ENCODE measurements at regions not wholly inside any gene's neighbourhood (a gene's known extent, or its start where the extent isn't known, plus 50 kb on each side); places are given as distances from the start of the nearest gene placed in this dataset.
A peak's percentile ranks its signal among the peaks of the same experiment; 100 is the strongest.

DNA sequence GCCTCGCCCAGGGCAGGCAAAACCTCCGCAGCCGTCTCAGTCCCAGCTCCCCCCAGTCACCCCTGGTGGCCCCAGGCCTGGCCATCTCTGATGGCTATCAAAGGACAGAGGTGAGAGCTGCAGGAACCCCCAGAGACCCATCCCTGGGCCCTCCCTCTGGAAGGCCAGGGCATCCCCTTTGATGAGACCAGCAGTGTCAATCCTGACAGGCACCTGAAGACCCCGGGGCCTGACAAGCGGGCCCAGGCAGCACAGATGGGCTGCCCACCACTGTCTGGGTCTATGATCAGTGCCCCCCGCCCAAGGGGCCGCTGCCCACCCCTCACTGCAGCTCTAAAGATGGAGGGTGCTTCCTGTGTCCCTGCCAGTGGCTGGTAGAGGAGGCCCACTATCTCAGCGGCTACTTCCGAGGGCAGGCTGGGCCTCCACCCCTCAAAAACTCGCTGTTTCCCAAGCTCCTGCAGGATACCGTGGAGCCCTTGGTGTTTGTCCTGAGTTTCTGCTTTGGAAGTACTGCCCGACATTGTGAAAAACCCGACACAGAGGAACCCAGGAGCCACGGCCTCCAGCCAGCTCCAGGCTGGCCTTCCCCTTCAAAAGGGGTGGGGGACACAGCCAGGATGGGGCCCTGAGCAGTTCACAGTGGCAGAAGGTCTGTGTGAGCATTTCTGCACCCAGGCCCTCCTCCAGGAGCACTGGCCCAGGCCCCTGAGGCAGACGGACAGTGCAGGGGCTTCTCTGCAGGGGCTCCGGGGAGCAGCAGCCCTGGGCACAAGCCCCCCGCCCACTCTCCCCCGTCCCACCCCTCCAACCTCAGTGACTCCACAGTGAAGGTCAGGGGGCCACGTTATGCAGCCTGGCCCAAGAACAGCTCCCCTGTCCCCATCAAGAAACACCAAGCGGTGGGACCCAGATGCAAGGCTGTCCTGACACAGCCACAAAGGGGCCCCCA is 99.2 kb downstream of the PDGFA start:
- H3K36me3 Mint-ChIP-seq: peaks cover 5% of the 10 kb centered on the region

DNA sequence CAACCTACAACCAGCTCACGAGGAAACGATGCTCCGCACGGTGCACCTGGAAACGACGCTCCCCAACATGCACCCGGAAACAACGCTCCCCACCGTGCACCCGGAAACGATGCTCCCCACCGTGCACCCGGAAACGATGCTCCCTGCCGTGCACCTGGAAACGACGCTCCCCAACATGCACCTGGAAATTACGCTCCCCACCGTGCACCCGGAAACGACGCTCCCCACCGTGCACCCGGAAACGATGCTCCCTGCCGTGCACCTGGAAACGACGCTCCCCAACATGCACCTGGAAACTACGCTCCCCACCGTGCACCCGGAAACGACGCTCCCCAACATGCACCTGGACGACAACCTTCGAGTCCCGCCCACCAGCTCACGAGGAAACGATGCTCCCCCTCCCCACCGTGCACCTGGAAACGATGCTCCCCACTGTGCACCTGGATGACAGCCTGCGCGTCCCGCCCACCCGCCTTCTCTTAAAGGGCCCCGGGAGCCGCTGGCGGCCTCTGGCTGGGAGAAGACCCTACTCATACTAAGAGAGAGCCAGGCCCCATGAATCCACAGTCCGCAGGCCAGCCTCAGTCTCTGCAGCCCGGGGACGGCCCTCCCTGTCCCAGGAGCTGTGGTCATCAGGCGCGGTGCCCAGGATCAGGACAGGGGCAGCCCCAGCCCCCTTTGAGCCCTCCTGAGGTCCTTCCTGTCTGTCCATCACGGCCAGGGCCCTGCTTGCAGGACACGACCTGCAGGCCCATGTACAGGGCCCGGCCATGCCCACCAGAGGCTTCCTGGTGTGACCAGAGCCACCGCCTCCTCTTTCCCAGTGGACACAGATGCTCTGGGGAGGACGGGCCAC is 98.3 kb downstream of the PDGFA start:
- Mint-ChIP-seq H3K4me1 (ENCODE audit: low read depth in 2 of 2) (no peaks in the 10 kb centered on the region), H3K9me3 (peaks cover 2% of the 10 kb centered on the region), H3K27me3 (no peaks in the 10 kb centered on the region), H3K27ac (no peak overlapping the region), H3K4me3 (no peak overlapping the region), H3K36me3 (peaks cover 5% of the 10 kb centered on the region)
- no peak for ATAC-seq
- no peak for DNase-seq (ENCODE audit: low spot score)

More for the DNA sequence above, 99.2 kb downstream of the PDGFA start:
- H3K27ac Mint-ChIP-seq: no peak overlapping the region
- H3K4me3 Mint-ChIP-seq: no peak overlapping the region
- H3K4me1 Mint-ChIP-seq (ENCODE audit: low read depth in 2 of 2): no peaks in the 10 kb centered on the region
- ATAC-seq: no peak
- no peak for DNase-seq (ENCODE audit: low spot score)
- H3K27me3 Mint-ChIP-seq: no peaks in the 10 kb centered on the region
- peaks cover 2% of the 10 kb centered on the region for H3K9me3 Mint-ChIP-seq

DNA sequence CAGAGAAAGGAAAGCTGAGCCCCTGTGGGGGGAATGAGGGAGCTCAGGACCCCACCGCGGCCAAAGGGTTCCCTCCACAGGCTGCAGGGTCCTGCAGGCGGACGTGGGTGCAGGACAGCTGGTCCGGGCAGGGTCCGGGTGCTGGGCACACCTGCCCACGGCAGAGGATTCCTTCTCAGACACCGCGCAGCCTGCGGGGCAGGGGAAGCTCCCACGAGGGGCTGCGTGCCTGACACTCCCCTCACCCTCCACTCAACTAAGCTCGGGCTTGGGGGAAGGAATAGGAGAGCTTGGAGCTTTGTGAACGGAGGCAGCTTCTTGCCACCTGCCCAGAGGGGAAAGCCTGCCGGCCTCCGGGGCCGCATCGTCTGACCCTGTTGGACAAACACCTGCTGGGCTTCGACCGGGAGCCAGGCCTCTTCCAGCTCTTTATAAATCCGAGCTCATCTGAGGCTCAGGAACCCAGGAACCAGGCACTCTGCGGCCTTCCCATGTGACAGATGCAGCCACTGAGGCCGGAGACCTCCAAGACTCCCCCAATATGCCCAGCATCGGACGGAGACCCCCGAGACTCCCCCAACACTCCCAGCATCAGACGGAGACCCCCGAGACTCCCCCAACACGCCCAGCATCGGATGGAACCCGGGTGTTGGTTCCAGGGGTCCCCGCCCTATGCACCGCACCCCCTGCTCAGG is 97.3 kb downstream of the PDGFA start:
- Mint-ChIP-seq H3K4me1 (ENCODE audit: low read depth in 2 of 2) (no peaks in the 10 kb centered on the region), H3K9me3 (peaks cover 2% of the 10 kb centered on the region), H3K4me3 (no peak overlapping the region), H3K27ac (no peak overlapping the region), H3K27me3 (no peaks in the 10 kb centered on the region), H3K36me3 (peaks cover 5% of the 10 kb centered on the region)
- DNase-seq (ENCODE audit: low spot score): no peak
- ATAC-seq: no peak

DNA sequence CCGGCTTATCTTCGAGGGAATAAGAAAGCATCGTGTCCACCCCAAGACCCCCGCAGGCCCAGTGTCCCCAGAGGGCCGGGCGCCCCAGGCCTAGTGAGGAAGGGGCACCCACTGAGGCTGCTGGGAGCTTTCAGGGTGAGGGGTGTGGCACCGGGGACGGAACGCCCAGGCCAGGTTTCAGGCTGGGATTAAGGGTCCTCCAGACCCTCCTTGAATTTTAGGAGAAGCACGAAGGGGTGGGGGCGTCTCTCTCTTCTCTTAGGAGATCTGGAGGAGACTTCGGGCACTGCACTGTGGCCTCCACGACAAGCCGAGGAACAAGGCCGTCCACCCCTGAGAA is 96.8 kb downstream of the PDGFA start:
- Mint-ChIP-seq H3K36me3 (peaks cover 5% of the 10 kb centered on the region), H3K27me3 (no peaks in the 10 kb centered on the region), H3K4me3 (no peak overlapping the region), H3K27ac (no peak overlapping the region), H3K4me1 (ENCODE audit: low read depth in 2 of 2) (no peaks in the 10 kb centered on the region), H3K9me3 (peaks cover 2% of the 10 kb centered on the region)
- DNase-seq (ENCODE audit: low spot score) (no peak), ATAC-seq (no peak)

DNA sequence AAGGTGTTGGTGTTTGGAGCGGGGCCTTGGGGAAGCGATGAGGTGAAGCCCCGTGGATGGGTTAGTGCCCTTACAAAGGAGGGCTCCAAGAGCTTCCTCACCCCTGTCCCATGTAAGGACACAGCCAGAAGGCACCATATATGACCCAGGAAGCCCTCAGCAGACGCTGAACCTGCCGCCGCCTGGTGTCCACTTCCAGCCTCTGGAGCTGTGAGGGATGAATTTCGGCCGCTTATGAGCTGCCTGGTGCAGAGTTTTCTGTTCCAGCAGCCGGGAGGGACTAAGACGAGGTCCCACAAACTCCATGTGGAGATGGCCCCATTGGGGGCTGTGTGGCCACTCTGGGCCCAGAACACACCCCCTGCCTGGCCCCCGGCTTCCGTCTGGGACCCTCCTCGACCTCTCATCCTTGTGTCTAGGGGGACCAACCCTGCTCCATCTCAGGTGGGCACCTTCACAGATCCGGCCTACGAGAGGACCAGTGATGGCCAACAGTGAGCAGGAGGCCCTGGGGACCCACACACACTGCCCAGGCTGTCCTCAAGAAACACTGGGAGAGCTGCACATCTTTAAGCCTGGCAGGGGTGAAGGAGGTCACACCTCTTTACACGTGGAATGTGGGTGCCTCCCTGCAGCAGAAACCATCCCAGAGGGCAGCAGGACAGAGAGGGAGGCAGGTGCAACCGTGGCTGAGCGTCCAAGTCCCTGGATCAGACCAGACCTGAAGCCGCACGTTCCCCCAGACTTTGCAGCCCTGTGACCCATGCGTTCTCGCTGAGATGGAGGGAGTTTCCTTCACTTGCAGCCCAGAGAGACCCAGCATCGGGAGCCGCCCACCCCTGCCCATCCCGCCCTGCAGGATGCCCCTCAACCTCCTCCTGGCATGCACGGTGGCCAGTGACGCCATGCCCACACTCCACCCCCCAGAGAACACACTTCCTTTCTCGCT is 96.1 kb downstream of the PDGFA start:
- ATAC-seq (peak in 1 of 2 donors; percentile 11), DNase-seq (ENCODE audit: low spot score) (no peak)
- Mint-ChIP-seq H3K9me3 (no peaks in the 10 kb centered on the region), H3K27me3 (no peaks in the 10 kb centered on the region), H3K27ac (no peak overlapping the region), H3K36me3 (no peaks in the 10 kb centered on the region), H3K4me1 (ENCODE audit: low read depth in 2 of 2) (no peaks in the 10 kb centered on the region), H3K4me3 (no peak overlapping the region)

DNA sequence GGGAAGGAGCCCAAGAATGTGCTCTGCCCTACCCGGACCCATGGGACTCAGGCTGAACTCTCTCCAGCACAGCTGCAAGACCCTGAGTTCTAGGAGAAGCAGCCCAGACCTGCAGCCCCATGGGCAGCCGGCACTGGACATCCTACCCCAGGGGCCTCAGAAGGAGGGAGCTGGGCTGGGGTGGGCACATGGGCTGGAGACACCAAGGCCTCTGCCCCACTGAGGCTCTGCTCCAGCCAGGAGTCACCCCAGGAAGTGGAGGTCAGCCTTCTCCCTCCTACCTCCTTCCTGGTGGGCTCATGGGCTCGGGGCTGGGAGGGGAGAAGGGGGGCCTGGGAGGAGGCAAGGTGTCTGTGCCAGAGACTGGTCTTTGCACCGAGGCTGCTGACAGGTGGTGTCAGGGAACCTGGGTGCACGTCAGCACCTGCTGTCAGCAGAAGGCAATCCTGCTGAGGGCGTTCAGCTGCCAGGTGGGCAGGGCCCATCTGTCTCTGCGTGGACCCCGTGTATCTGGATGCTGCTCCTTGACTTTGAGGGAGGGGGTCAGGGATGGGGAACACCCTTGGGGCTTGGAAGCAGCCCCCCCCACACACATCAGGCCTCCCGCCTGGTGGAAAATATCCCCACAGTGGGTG is 95.2 kb downstream of the PDGFA start:
- ATAC-seq (peak in 1 of 2 donors; percentile 26), DNase-seq (ENCODE audit: low spot score) (no peak)
- no peak overlapping the region for H3K4me3 Mint-ChIP-seq
- no peaks in the 10 kb centered on the region for H3K36me3 Mint-ChIP-seq
- H3K27ac Mint-ChIP-seq: no peak overlapping the region
- no peaks in the 10 kb centered on the region for H3K27me3 Mint-ChIP-seq
- H3K4me1 Mint-ChIP-seq (ENCODE audit: low read depth in 2 of 2): no peaks in the 10 kb centered on the region
- no peaks in the 10 kb centered on the region for H3K9me3 Mint-ChIP-seq

DNA sequence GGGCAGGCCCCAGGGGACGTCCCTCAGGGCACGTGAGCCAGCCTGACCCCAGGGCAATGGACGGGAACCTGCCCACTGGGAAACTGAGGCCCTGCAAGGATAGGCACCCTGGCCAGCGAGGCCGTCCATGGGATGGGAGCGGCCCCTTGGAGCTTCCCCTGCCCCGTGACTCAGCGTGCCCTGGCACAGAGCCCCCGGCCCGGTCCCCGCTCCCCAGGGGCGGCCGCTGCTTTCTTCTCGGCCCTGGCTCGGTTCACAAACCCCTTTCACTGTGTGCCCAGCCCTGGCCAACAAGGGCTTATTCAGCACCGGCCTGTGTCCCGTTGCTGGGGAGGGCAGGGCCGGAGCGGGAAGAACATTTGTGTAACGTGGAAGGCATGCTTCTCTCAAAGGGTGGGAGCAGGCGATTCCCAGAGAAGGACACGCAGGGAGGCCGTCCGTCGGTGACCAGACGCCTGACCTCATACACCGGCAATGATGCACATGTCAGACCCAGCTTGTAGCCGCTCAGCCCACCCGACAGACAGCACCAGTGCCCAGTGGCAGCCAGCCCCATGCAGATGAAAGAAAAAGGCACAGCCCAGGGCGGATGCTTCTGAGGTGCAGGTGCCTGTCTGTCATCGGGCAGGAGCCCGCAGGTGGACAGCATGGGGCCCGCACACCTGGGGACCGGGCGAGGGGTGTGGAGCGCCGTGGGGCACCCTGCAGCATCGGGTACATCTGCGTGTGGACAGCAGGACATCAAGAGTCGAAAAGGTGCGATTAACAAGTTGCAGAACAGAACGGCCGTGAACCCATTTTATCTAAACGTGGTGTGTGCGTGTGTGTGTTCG is 94.5 kb downstream of the PDGFA start:
- Mint-ChIP-seq H3K36me3 (no peaks in the 10 kb centered on the region), H3K9me3 (no peaks in the 10 kb centered on the region), H3K4me1 (ENCODE audit: low read depth in 2 of 2) (no peaks in the 10 kb centered on the region), H3K27me3 (no peaks in the 10 kb centered on the region), H3K4me3 (no peak overlapping the region), H3K27ac (no peak overlapping the region)
- ATAC-seq (no peak), DNase-seq (ENCODE audit: low spot score) (no peak)

DNA sequence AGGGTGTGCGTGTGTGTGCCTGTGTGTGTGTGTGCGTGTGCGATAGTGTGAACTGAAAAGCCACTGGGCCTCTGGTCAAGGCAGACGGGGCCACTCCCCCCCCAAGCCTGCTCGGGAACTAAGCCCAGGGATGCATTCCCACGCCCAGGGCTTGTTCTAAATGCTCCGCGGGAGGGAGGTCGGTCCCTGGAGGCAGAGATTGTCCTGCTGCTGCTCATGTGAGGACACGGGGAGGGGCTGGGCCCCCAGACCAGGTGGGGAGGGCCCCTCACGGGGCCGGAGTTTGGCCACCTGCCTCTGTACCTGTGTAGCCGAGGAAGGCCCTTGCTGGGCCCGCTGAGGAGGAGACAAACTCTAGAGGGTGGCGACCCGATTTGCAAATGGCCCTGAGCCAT is 93.9 kb downstream of the PDGFA start:
- no peaks in the 10 kb centered on the region for H3K9me3 Mint-ChIP-seq
- DNase-seq (ENCODE audit: low spot score) (no peak), ATAC-seq (no peak)
- no peak overlapping the region for H3K4me3 Mint-ChIP-seq
- H3K27ac Mint-ChIP-seq: no peak overlapping the region
- no peaks in the 10 kb centered on the region for H3K36me3 Mint-ChIP-seq
- H3K27me3 Mint-ChIP-seq: no peaks in the 10 kb centered on the region
- H3K4me1 Mint-ChIP-seq (ENCODE audit: low read depth in 2 of 2): no peaks in the 10 kb centered on the region

DNA sequence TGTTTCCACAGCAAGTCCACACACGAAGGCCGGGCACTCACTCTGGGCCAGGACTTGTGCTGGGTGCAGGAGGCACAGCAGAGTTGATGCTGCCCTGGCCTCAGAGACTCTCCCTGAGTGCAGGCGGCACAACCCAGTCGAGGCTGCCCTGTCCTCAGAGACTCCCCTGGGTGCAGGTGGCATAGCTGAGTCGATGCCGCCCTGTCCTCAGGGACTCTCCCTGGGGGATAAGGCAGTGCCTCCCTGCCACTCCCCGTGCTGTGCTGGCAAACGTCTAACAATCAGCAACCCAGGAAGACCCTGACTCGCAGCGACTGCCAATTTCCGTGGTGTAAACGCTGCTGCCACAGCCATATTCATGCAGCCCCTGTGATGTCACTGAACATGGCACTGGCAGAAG is 93.1 kb downstream of the PDGFA start:
- H3K4me1 Mint-ChIP-seq (ENCODE audit: low read depth in 2 of 2): no peaks in the 10 kb centered on the region
- H3K4me3 Mint-ChIP-seq: no peak overlapping the region
- no peak overlapping the region for H3K27ac Mint-ChIP-seq
- H3K27me3 Mint-ChIP-seq: no peaks in the 10 kb centered on the region
- H3K36me3 Mint-ChIP-seq: no peaks in the 10 kb centered on the region
- DNase-seq (ENCODE audit: low spot score): no peak
- H3K9me3 Mint-ChIP-seq: no peaks in the 10 kb centered on the region
- ATAC-seq: no peak

DNA sequence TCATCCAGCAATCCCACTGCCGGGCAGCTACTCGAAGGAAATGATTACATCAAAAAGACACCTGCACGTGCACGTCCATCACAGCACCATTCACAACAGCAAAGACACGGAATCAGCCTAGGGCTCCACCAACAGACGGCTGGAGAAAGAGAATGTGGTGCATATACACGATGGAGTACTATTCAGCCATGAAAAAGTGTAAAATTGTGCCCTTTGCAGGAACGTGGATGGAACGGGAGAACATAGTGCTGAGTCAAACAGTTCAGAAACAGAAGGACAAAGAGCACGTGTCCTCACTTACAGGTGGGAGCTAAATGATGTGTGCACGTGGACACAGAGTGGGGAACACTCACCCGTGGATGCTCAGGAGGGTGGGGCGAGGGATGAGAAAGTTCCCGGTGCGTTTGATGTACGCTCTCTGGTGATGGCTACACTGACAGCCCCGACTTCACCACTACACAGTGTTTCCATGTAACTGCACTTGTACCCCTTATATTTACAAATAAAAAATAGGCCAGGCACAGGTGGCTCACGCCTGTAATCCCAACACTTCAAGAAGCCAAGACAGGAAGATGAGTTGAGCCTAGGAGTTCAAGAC is 92.0 kb downstream of the PDGFA start:
- Mint-ChIP-seq H3K27me3 (no peaks in the 10 kb centered on the region), H3K27ac (no peak overlapping the region), H3K36me3 (no peaks in the 10 kb centered on the region), H3K4me1 (ENCODE audit: low read depth in 2 of 2) (no peaks in the 10 kb centered on the region), H3K9me3 (no peaks in the 10 kb centered on the region), H3K4me3 (no peak overlapping the region)
- ATAC-seq (no peak), DNase-seq (ENCODE audit: low spot score) (no peak)

DNA sequence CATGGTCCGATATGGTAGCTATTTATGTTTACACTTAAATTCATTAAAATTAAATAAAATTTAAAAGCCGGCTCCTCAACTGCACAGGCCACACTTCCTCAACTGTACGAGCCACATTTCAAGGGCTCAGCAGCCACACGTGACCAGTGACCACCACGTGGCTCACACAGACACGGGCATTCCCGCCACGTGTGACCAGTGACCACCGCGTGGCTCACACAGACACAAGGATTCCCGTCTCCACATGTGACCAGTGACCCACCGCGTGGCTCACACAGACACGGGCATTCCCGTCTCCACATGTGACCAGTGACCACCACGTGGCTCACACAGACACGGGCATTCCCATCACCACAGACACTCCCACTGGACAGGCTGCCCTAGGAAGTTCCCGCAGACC is 91.3 kb downstream of the PDGFA start:
- H3K9me3 Mint-ChIP-seq: no peaks in the 10 kb centered on the region
- no peak overlapping the region for H3K4me3 Mint-ChIP-seq
- H3K27me3 Mint-ChIP-seq: no peaks in the 10 kb centered on the region
- no peaks in the 10 kb centered on the region for H3K4me1 Mint-ChIP-seq (ENCODE audit: low read depth in 2 of 2)
- no peak overlapping the region for H3K27ac Mint-ChIP-seq
- no peak for DNase-seq (ENCODE audit: low spot score)
- ATAC-seq: no peak
- H3K36me3 Mint-ChIP-seq: no peaks in the 10 kb centered on the region

Measured in natural killer cell treated with Interleukin-12 subunit alpha and Interleukin-12 subunit beta and Interleukin-15 and Interleukin-18, amount 100 ng/mL, for 72 hours (primary cell).